Astrocyte (in vitro differentiated cells and primary cell): ENCODE measurements at regions not wholly inside any gene's neighbourhood (a gene's known extent, or its start where the extent isn't known, plus 50 kb on each side); places are given as distances from the start of the nearest gene placed in this dataset.

ENCODE experiments used
- EZH2 ChIP-seq: IDR thresholded peaks from 2 replicates; pipeline ENCODE4 v1.6.1; 2012; ENCODE audit warnings: mild to moderate bottlenecking, low read length, inconsistent platforms; ENCODE audit not compliant: insufficient read depth
- TF ChIP-seq, protein P1 (sequence below): IDR thresholded peaks from 2 replicates; pipeline ENCODE4 v1.5.1; 2011; ENCODE audit warnings: low read depth, mild to moderate bottlenecking, inconsistent platforms, low read length, moderate library complexity; ENCODE audit not compliant: insufficient read depth

DNA sequence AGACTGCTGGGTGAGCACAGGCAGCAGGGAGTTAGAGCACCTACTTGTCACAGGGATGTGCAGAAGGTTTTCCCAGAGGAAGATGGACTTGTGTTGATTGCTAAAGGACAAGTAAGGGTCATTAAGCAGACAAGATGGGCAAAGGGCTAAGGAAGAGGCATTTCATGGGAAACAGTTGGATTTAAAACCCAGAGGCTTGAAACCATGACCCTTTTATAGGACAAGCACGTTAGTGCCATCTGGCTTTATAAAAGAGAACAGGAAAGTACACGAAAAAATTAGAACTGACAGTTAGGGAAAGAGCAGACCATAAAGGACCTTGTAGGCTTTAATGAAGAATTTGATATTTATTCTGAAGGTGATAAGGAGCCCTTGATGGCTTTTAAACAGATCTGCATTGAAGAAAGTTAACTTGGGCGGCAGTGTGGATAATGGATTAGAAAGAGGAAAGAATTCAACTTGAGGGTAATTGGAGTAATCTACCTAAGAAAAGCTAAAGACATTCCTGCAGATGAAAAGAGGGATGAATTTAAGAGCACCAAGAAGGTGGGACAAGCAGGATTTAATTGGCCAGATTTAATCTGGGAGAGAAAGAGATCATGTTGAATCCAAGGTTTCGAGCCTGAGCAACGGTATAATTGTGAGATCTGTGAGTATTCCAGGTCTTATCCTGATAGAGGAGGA is 68.6 kb downstream of the ZC3H11B start:
- TF ChIP-seq, protein P1, sequence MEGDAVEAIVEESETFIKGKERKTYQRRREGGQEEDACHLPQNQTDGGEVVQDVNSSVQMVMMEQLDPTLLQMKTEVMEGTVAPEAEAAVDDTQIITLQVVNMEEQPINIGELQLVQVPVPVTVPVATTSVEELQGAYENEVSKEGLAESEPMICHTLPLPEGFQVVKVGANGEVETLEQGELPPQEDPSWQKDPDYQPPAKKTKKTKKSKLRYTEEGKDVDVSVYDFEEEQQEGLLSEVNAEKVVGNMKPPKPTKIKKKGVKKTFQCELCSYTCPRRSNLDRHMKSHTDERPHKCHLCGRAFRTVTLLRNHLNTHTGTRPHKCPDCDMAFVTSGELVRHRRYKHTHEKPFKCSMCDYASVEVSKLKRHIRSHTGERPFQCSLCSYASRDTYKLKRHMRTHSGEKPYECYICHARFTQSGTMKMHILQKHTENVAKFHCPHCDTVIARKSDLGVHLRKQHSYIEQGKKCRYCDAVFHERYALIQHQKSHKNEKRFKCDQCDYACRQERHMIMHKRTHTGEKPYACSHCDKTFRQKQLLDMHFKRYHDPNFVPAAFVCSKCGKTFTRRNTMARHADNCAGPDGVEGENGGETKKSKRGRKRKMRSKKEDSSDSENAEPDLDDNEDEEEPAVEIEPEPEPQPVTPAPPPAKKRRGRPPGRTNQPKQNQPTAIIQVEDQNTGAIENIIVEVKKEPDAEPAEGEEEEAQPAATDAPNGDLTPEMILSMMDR = no peak
- no peak for TF ChIP-seq EZH2
